ENCODE measurements at regions not wholly inside any gene's neighbourhood (a gene's known extent, or its start where the extent isn't known, plus 50 kb on each side); places are given as distances from the start of the nearest gene placed in this dataset.

DNA sequence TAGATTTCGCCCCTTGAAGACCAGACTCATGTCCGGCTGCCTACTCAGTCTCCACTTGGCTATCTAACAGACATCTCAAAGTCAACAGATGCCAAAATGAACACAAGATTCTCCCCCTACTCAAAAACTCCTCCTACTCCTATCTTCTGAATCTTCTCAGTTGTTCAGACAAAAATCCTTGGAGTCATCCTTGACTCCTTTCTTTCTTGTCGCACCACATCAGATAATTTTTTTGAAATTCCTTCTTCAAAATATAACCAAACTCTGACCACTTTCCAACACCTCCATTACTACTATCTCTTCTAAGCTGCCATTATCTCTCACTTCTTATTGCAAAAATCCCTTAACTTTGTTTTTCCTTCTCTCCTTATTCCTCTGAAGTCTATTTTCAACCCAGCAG is 141.9 kb upstream of the SLC7A14 start:
- DNase-seq, result no peak

- DNase-seq, result no peak
These were observed 141.2 kb upstream of the SLC7A14 start for GRCh38 chr3:170726976-170727661.

DNA sequence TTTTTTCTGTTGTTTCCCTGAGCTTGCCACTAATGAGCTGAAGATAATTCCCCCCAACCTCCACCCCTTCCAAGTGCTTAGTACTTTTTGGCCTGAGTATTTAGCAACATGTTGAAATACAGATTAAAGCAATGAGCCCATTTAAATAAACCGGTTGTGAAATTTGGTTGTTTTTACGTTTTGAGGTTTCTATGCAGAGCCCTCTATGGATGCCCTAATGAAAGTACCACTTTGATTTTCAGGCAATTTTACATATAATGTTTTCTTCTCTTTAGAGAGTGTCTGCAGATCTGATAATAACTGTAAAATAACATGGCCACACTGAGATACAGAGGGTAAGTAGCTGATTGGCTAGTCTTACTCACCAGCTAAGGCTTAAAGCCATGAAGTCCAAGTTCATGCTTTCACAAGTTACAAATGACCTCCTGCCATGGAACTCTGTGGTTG is 139.4 kb upstream of the SLC7A14 start:
- no peak for DNase-seq

DNA sequence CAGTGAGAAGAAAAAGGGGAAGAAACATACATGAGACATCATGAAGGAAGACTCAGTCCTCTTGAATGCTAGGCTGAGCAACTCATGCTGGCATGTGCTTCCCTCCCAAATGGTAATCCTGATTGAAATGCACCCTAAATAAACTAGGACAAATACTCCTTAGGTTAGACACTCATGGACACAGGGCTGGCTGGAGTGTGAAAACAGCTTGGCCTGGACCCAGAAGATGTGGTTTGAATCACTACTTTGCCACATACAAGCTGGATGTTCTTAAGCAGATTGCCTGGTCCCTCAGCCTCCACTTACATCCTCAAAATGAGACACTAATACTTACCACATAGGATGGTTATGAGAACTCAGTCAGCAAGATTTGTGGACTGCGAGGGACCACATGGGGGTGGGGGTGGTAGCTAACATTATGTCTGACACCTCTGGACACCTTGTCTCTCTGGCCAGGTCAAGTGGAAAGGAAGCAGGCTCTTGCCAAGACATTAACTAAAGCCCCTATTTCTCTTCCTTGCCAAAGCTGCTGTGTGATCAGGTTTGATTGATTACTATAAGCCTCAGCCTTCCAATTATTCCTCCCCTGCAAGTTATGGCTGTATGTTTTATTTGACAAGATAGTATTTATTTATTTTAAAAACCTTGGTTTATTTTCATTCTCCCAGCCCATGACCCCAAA is 138.9 kb upstream of the SLC7A14 start:
- no peak for DNase-seq

DNA sequence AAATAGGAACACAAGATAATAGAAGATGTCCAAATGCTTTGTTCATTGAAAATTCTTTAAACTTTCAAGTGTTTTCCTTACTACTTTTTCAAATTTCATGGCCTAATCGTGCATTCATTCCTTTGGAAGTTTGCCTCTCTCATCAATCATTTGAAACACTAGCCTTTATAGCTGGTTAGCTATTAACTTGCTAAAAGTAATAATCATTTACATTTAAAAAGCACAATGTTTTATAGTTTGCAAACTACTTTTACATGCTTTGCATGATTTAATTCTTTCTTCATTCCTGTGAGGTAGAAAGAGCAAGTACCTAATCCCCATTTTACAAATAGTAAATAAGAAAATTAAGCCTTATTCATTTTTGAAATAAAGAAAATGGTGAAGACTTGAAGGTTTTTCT is 137.4 kb upstream of the SLC7A14 start:
- DNase-seq, result no peak

- DNase-seq, result no peak
These were observed 135.7 kb upstream of the SLC7A14 start for GRCh38 chr3:170721563-170721962.

- DNase-seq, result no peak
These were observed 133.4 kb upstream of the SLC7A14 start for GRCh38 chr3:170719300-170719699.

- DNase-seq, result no peak
These were observed 133.0 kb upstream of the SLC7A14 start for GRCh38 chr3:170718848-170719247.

- no peak for DNase-seq
These were observed 131.8 kb upstream of the SLC7A14 start for GRCh38 chr3:170717410-170718402.

GRCh38 chr3:170716172-170716805 is 130.4 kb upstream of the SLC7A14 start:
- no peak for DNase-seq

- no peak for DNase-seq
These were observed 129.0 kb upstream of the SLC7A14 start for GRCh38 chr3:170714562-170715535.

GRCh38 chr3:170714122-170714521 is 128.2 kb upstream of the SLC7A14 start:
- no peak for DNase-seq

DNA sequence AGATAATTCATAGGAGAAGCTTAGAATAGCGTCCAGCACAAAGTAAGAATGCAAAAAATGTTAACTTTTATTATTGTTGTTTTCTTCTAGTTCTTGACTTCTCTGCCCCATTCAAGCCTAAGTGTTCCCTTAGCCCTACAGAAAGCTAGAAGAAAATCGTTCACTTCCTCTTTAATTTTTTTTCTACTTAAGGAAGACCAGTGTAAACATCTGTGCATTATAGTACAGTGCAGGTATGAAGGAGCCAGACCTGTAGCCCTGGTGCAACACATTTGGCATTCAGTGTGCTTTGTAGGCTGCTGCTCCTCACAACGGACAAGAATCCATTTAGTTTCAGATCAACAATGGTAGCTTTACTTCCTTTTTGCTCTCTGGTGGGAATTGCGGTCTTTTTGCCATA is 127.8 kb upstream of the SLC7A14 start:
- no peak for DNase-seq

DNA sequence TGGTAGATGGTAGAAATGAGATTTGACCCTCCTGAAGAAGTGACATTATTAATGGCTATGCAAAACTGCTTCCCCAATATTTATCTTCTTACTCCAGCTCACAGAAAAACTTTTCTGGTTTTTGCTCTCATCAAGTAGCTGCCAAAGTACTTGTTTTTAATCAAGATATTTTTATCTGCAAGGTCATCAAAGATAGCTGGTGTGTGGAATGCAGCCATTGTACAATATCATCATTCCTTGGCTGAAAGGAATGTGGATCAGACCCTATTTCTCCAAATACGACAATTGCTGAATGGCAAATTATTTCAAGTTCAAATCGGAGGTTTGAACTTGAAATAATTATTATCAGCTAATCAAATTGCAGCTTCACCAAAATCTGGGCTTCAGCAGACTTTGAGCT is 126.9 kb upstream of the SLC7A14 start:
- no peak for DNase-seq

DNA sequence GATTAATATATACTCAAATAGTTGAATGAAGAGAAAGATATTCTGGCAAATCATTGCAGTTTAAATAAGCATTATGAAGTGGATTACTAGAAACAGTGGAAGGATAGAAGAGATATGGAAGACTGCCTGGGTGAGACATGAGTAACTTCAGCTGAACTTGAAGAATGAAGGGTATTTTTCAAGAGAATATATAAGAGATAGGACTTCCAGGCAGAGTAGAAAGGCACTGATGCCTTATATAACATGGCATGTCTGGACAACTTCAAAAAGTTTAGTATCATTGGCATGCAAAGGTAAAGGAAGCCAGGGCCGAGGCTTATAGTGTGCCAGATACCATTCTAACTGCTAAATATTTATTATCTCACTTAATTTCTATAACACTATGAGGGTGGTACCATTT is 126.5 kb upstream of the SLC7A14 start:
- DNase-seq, result no peak

- no peak for DNase-seq
These were observed 125.9 kb upstream of the SLC7A14 start for GRCh38 chr3:170711786-170712185.

- no peak for DNase-seq
These were observed 123.2 kb upstream of the SLC7A14 start for GRCh38 chr3:170709046-170709445.

GRCh38 chr3:170707899-170708298 is 122.0 kb upstream of the SLC7A14 start:
- no peak for DNase-seq

DNA sequence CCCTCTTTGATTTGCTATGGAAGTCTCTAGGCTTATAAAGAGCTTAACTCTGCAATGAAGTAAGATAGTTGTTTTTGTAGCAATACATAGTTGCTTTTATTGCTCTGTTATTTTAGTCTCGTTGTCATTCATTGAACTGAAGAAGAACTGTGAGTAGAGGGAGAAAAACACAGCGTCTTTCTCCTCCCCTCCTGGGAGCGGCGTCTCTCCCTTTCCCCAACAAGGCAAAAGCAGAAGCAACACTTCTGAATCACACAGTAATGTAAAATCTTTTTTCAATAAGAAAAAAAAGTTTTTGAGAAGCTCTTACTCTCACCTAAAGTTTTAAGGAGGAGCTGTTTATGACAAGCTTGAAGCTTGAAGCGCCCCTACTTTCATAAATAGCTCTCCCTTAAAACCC is 119.3 kb upstream of the SLC7A14 start:
- no peak for DNase-seq

DNA sequence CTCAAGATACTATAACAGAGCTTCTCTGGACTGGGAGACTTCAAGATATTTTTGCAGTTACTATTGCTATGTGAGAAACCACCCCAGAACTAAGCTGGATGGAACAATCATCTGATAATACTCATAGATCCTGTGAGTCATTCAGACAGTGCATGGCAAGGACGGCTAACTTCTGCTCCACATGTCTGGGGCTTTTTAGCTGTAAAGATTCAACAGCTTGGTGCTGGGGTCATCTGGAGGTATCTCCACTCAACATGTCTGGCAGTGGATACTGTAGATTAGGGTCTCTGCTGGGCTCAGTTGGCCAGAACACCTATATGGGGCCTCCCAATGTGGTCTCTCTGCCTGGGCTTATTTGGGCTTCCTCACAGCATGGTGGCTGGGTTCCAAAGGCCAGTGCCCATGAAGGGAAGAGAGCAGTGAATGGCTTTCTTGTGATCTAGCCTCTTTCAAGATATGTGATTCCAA is 117.3 kb upstream of the SLC7A14 start:
- DNase-seq, result no peak
